ENCODE measurements at regions not wholly inside any gene's neighbourhood (a gene's known extent, or its start where the extent isn't known, plus 50 kb on each side); places are given as distances from the start of the nearest gene placed in this dataset.

- Histone ChIP-seq H3K4me3 (ENCODE audit: low read length) (no peak overlapping the region), H3K9me3 (ENCODE audit: control insufficient read depth, low read depth, low read length) (peaks cover 15% of the 10 kb centered on the region), H3K4me1 (ENCODE audit: control insufficient read depth, low read depth, low read length) (peaks cover 5% of the 10 kb centered on the region), H3K27me3 (ENCODE audit: control insufficient read depth, insufficient read depth, low read length) (no peaks in the 10 kb centered on the region), H3K9ac (ENCODE audit: low read length) (no peak overlapping the region), H3K27ac (ENCODE audit: low read length) (no peak overlapping the region), H3K36me3 (ENCODE audit: control insufficient read depth, low read depth, low read length) (no peaks in the 10 kb centered on the region)
Measured at GRCh38 chr2:171241771-171242170, 81.1 kb upstream of the TLK1 start.

- H3K36me3 ChIP-seq (ENCODE audit: control insufficient read depth, low read depth, low read length), result no peaks in the 10 kb centered on the region
- no peak overlapping the region for H3K4me3 ChIP-seq (ENCODE audit: low read length)
- no peaks in the 10 kb centered on the region for H3K9me3 ChIP-seq (ENCODE audit: control insufficient read depth, low read depth, low read length)
- no peaks in the 10 kb centered on the region for H3K27me3 ChIP-seq (ENCODE audit: control insufficient read depth, insufficient read depth, low read length)
- no peak overlapping the region for H3K9ac ChIP-seq (ENCODE audit: low read length)
- no peak overlapping the region for H3K27ac ChIP-seq (ENCODE audit: low read length)
- H3K4me1 ChIP-seq (ENCODE audit: control insufficient read depth, low read depth, low read length), result peaks cover under 1% of the 10 kb centered on the region
Measured at GRCh38 chr2:171238946-171239345, 78.3 kb upstream of the TLK1 start.

GRCh38 chr2:171237751-171238505, 77.2 kb upstream of the TLK1 start:
- no peaks in the 10 kb centered on the region for H3K4me1 ChIP-seq (ENCODE audit: control insufficient read depth, low read depth, low read length)
- no peak overlapping the region for H3K4me3 ChIP-seq (ENCODE audit: low read length)
- H3K36me3 ChIP-seq (ENCODE audit: control insufficient read depth, low read depth, low read length), result no peaks in the 10 kb centered on the region
- H3K9ac ChIP-seq (ENCODE audit: low read length), result no peak overlapping the region
- H3K27me3 ChIP-seq (ENCODE audit: control insufficient read depth, insufficient read depth, low read length), result no peaks in the 10 kb centered on the region
- no peak overlapping the region for H3K27ac ChIP-seq (ENCODE audit: low read length)
- H3K9me3 ChIP-seq (ENCODE audit: control insufficient read depth, low read depth, low read length), result no peaks in the 10 kb centered on the region

- Histone ChIP-seq H3K27ac (ENCODE audit: low read length) (no peak overlapping the region), H3K27me3 (ENCODE audit: control insufficient read depth, insufficient read depth, low read length) (no peaks in the 10 kb centered on the region), H3K9ac (ENCODE audit: low read length) (no peak overlapping the region), H3K9me3 (ENCODE audit: control insufficient read depth, low read depth, low read length) (no peaks in the 10 kb centered on the region), H3K36me3 (ENCODE audit: control insufficient read depth, low read depth, low read length) (no peaks in the 10 kb centered on the region), H3K4me3 (ENCODE audit: low read length) (no peak overlapping the region), H3K4me1 (ENCODE audit: control insufficient read depth, low read depth, low read length) (no peaks in the 10 kb centered on the region)
Measured at GRCh38 chr2:171235262-171235881, 74.7 kb upstream of the TLK1 start.

- H3K27me3 ChIP-seq (ENCODE audit: control insufficient read depth, insufficient read depth, low read length), result no peaks in the 10 kb centered on the region
- H3K9ac ChIP-seq (ENCODE audit: low read length), result no peak overlapping the region
- no peaks in the 10 kb centered on the region for H3K36me3 ChIP-seq (ENCODE audit: control insufficient read depth, low read depth, low read length)
- H3K27ac ChIP-seq (ENCODE audit: low read length), result no peak overlapping the region
- no peak overlapping the region for H3K4me3 ChIP-seq (ENCODE audit: low read length)
- H3K4me1 ChIP-seq (ENCODE audit: control insufficient read depth, low read depth, low read length), result no peaks in the 10 kb centered on the region
- H3K9me3 ChIP-seq (ENCODE audit: control insufficient read depth, low read depth, low read length), result no peaks in the 10 kb centered on the region
Measured at GRCh38 chr2:171230176-171230575, 69.5 kb upstream of the TLK1 start.

GRCh38 chr2:171228826-171229225, 68.1 kb upstream of the TLK1 start:
- Histone ChIP-seq H3K4me1 (ENCODE audit: control insufficient read depth, low read depth, low read length) (no peaks in the 10 kb centered on the region), H3K9me3 (ENCODE audit: control insufficient read depth, low read depth, low read length) (peaks cover 8% of the 10 kb centered on the region), H3K36me3 (ENCODE audit: control insufficient read depth, low read depth, low read length) (no peaks in the 10 kb centered on the region), H3K27ac (ENCODE audit: low read length) (no peak overlapping the region), H3K9ac (ENCODE audit: low read length) (no peak overlapping the region), H3K4me3 (ENCODE audit: low read length) (no peak overlapping the region), H3K27me3 (ENCODE audit: control insufficient read depth, insufficient read depth, low read length) (no peaks in the 10 kb centered on the region)

GRCh38 chr2:171227066-171227782, 66.5 kb upstream of the TLK1 start:
- H3K9ac ChIP-seq (ENCODE audit: low read length), result no peak overlapping the region
- no peaks in the 10 kb centered on the region for H3K27me3 ChIP-seq (ENCODE audit: control insufficient read depth, insufficient read depth, low read length)
- peaks cover 9% of the 10 kb centered on the region for H3K9me3 ChIP-seq (ENCODE audit: control insufficient read depth, low read depth, low read length)
- no peaks in the 10 kb centered on the region for H3K36me3 ChIP-seq (ENCODE audit: control insufficient read depth, low read depth, low read length)
- no peak overlapping the region for H3K27ac ChIP-seq (ENCODE audit: low read length)
- no peaks in the 10 kb centered on the region for H3K4me1 ChIP-seq (ENCODE audit: control insufficient read depth, low read depth, low read length)
- no peak overlapping the region for H3K4me3 ChIP-seq (ENCODE audit: low read length)

- H3K27me3 ChIP-seq (ENCODE audit: control insufficient read depth, insufficient read depth, low read length), result no peaks in the 10 kb centered on the region
- no peaks in the 10 kb centered on the region for H3K36me3 ChIP-seq (ENCODE audit: control insufficient read depth, low read depth, low read length)
- H3K4me3 ChIP-seq (ENCODE audit: low read length), result no peak overlapping the region
- no peak overlapping the region for H3K9ac ChIP-seq (ENCODE audit: low read length)
- no peak overlapping the region for H3K27ac ChIP-seq (ENCODE audit: low read length)
- no peaks in the 10 kb centered on the region for H3K4me1 ChIP-seq (ENCODE audit: control insufficient read depth, low read depth, low read length)
- H3K9me3 ChIP-seq (ENCODE audit: control insufficient read depth, low read depth, low read length), result peaks cover 9% of the 10 kb centered on the region
Measured at GRCh38 chr2:171226461-171226860, 65.8 kb upstream of the TLK1 start.

- Histone ChIP-seq H3K36me3 (ENCODE audit: control insufficient read depth, low read depth, low read length) (no peaks in the 10 kb centered on the region), H3K4me1 (ENCODE audit: control insufficient read depth, low read depth, low read length) (no peaks in the 10 kb centered on the region), H3K9me3 (ENCODE audit: control insufficient read depth, low read depth, low read length) (peaks cover 9% of the 10 kb centered on the region), H3K4me3 (ENCODE audit: low read length) (no peak overlapping the region), H3K27me3 (ENCODE audit: control insufficient read depth, insufficient read depth, low read length) (no peaks in the 10 kb centered on the region), H3K9ac (ENCODE audit: low read length) (no peak overlapping the region), H3K27ac (ENCODE audit: low read length) (no peak overlapping the region)
Measured at GRCh38 chr2:171225989-171226388, 65.3 kb upstream of the TLK1 start.

GRCh38 chr2:171225302-171225980, 64.7 kb upstream of the TLK1 start:
- no peak overlapping the region for H3K4me3 ChIP-seq (ENCODE audit: low read length)
- no peaks in the 10 kb centered on the region for H3K36me3 ChIP-seq (ENCODE audit: control insufficient read depth, low read depth, low read length)
- peaks cover 9% of the 10 kb centered on the region for H3K9me3 ChIP-seq (ENCODE audit: control insufficient read depth, low read depth, low read length)
- H3K27ac ChIP-seq (ENCODE audit: low read length), result no peak overlapping the region
- H3K4me1 ChIP-seq (ENCODE audit: control insufficient read depth, low read depth, low read length), result no peaks in the 10 kb centered on the region
- no peaks in the 10 kb centered on the region for H3K27me3 ChIP-seq (ENCODE audit: control insufficient read depth, insufficient read depth, low read length)
- no peak overlapping the region for H3K9ac ChIP-seq (ENCODE audit: low read length)

- Histone ChIP-seq H3K9ac (ENCODE audit: low read length) (no peak overlapping the region), H3K4me3 (ENCODE audit: low read length) (no peak overlapping the region), H3K27ac (ENCODE audit: low read length) (no peak overlapping the region)
Measured at GRCh38 chr2:171217330-171217729, 56.6 kb upstream of the TLK1 start.

More at GRCh38 chr2:171217330-171217729, 56.6 kb upstream of the TLK1 start:
- H3K4me1 ChIP-seq (ENCODE audit: control insufficient read depth, low read depth, low read length), result peaks cover 22% of the 10 kb centered on the region
- no peaks in the 10 kb centered on the region for H3K36me3 ChIP-seq (ENCODE audit: control insufficient read depth, low read depth, low read length)
- H3K9me3 ChIP-seq (ENCODE audit: control insufficient read depth, low read depth, low read length), result peaks cover 4% of the 10 kb centered on the region
- H3K27me3 ChIP-seq (ENCODE audit: control insufficient read depth, insufficient read depth, low read length), result no peaks in the 10 kb centered on the region

Data from iPS-18a (cell line).